K562 (cell line): ENCODE measurements at regions not wholly inside any gene's neighbourhood (a gene's known extent, or its start where the extent isn't known, plus 50 kb on each side); places are given as distances from the start of the nearest gene placed in this dataset.
A peak's percentile ranks its signal among the peaks of the same experiment; 100 is the strongest.

Experiments
- ATAC-seq: fragments of 200-7000 bp; cut with Tn5 transposase; 3 replicates; pipeline ENCODE4 v1.9.1; 2020; ENCODE audit warnings: moderate library complexity
- BruUV-seq: library from RNA; stranded (reverse); fragments of 400-500 nt; replicated peaks from 2 replicates; lab custom pipeline; 2021; lab: Mats Ljungman, UMichigan
- CTCF ChIA-PET: fragments of 300-600 bp; formaldehyde crosslinking; extraction: SDS; loops from one replicate; lab custom pipeline; 2021; ENCODE audit warnings: low intra/inter-chr PET ratio; lab: Yijun Ruan, JAX
- POLR2A ChIA-PET: fragments of 300-600, 350-650 bp; sonication (Branson Sonifier 250); formaldehyde crosslinking; extraction: SDS; loops from one replicate; lab custom pipeline; 2021; ENCODE audit warnings: antibody characterized with exemption, inconsistent platforms; lab: Yijun Ruan, JAX
- DNase-seq, 4 experiments: peaks; one replicate each; pipeline versions ENCODE4 v3.0.0 to v3.0.0-alpha.2; 2011 to 2018; ENCODE audit warnings: low spot score in 3 of 4, mixed read lengths in 3 of 4; ENCODE audit errors: extremely low read depth in 1 of 4
- FAIRE-seq: peaks from 2 replicates; lab custom pipeline; 2011; peaks lifted over from hg19 to GRCh38; lab: Jason Lieb, UNC
- H2AFZ ChIP-seq: 2 replicates; pipeline ENCODE4 v1.6.0; 2011; ENCODE audit warnings: low read depth, low read length, control low read depth, inconsistent platforms
- H3K27ac ChIP-seq: fragments of 200-600 bp; 3 replicates; pipeline ENCODE4 v1.8.0; 2011; ENCODE audit warnings: low read depth, mild to moderate bottlenecking, control low read depth, inconsistent platforms, low read length, moderate library complexity, mixed read lengths; ENCODE audit errors: extremely low read depth
- H3K27me3 ChIP-seq, 2 experiments: fragments of 300-600 bp in 1 of 2; 2 replicates in 1 of 2; 3 replicates in 1 of 2; pipeline versions ENCODE4 v1.6.0 to v1.8.0; 2011; ENCODE audit warnings: inconsistent platforms in 2 of 2, low read length in 2 of 2, mild to moderate bottlenecking in 1 of 2, mixed read lengths in 1 of 2, moderate library complexity in 1 of 2; ENCODE audit not compliant: control insufficient read depth in 2 of 2, insufficient read depth in 2 of 2
- H3K36me3 ChIP-seq: fragments of 300-600 bp; 3 replicates; pipeline ENCODE4 v1.8.0; 2011; ENCODE audit warnings: mild to moderate bottlenecking, low read length, inconsistent platforms; ENCODE audit not compliant: control insufficient read depth, insufficient read depth
- H3K4me1 ChIP-seq, 2 experiments: fragments of 200-600 bp in 1 of 2; replicated peaks in 1 of 2; 2 replicates in 1 of 2; 3 replicates in 1 of 2; pipeline versions ENCODE4 v1.5.1 to v1.8.0; 2011; ENCODE audit warnings: inconsistent platforms in 2 of 2, low read length in 2 of 2, mild to moderate bottlenecking in 1 of 2, mixed read lengths in 1 of 2, moderate library complexity in 1 of 2; ENCODE audit not compliant: control insufficient read depth in 2 of 2, insufficient read depth in 2 of 2
- H3K4me2 ChIP-seq: 2 replicates; pipeline ENCODE4 v1.6.1; 2011; ENCODE audit warnings: low read length, control low read depth, inconsistent platforms, mixed read lengths; ENCODE audit not compliant: insufficient read depth
- H3K4me3 ChIP-seq: fragments of 200-600 bp; sonication (generic), shearing (Covaris generic); 2 replicates; pipeline ENCODE4 v1.5.1; 2016; ENCODE audit warnings: control low read depth, inconsistent platforms
- H3K79me2 ChIP-seq: fragments of 200-600 bp; 3 replicates; pipeline ENCODE4 v1.8.0; 2011; ENCODE audit warnings: low read length, inconsistent platforms; ENCODE audit not compliant: control insufficient read depth, insufficient read depth
- H3K9ac ChIP-seq, 2 experiments: 2 replicates each; pipeline versions ENCODE4 v1.6.0 to v1.6.1; 2011; ENCODE audit warnings: low read depth in 2 of 2, low read length in 2 of 2, control low read depth in 1 of 2, inconsistent platforms in 1 of 2, mild to moderate bottlenecking in 1 of 2, mixed read lengths in 1 of 2; ENCODE audit not compliant: insufficient read depth in 1 of 2
- H3K9me1 ChIP-seq: one replicate; pipeline ENCODE4 v1.6.0; 2011; ENCODE audit warnings: inconsistent platforms, mild to moderate bottlenecking, low read length, moderate library complexity; ENCODE audit not compliant: control insufficient read depth, insufficient read depth
- H3K9me3 ChIP-seq: replicated peaks from 2 replicates; pipeline ENCODE4 v1.5.1; 2011; ENCODE audit warnings: low read depth, low read length, inconsistent platforms; ENCODE audit not compliant: control insufficient read depth, insufficient read depth
- H4K20me1 ChIP-seq: replicated peaks from 2 replicates; pipeline ENCODE4 v1.6.1; 2011; ENCODE audit warnings: low read length, inconsistent platforms, mixed read lengths; ENCODE audit not compliant: control insufficient read depth, insufficient read depth
- FIP1L1 ChIP-seq: fragments of 200-400 bp; formaldehyde crosslinking; IDR thresholded peaks from 2 replicates; pipeline ENCODE4 v1.6.1; 2018; ENCODE audit warnings: mild to moderate bottlenecking, low read depth, low read length; ENCODE audit not compliant: poor library complexity, severe bottlenecking
- FOXJ2 ChIP-seq: fragments of 200-800 bp; sonication (Bioruptor generic); IDR thresholded peaks from 2 replicates; pipeline ENCODE4 v1.6.1; 2016; ENCODE audit warnings: missing genetic modification characterization, missing compliant biosample characterization
- RBM25 ChIP-seq: fragments of 200-400 bp; formaldehyde crosslinking; IDR thresholded peaks from 2 replicates; pipeline ENCODE4 v1.6.1; 2018; ENCODE audit warnings: low read length, low read depth, moderate library complexity; ENCODE audit not compliant: severe bottlenecking
- ZNF146 ChIP-seq: IDR thresholded peaks from one replicate; pipeline ENCODE4 v1.6.1; 2018; ENCODE audit warnings: missing compliant biosample characterization; ENCODE audit not compliant: unreplicated experiment
- WGBS: fragments of 100-300 bp; shearing (Covaris generic); methylation state at CpG from one replicate; pipeline ENCODE4 v1.1.6; 2016; ENCODE audit warnings: low coverage, mixed read lengths; ENCODE audit not compliant: insufficient coverage; ENCODE audit errors: missing lambda C conversion rate; 5-methylcytosine and 5-hydroxymethylcytosine counted together
- in situ Hi-C: fragments of 300-500 bp; cut with MboI; formaldehyde crosslinking; loops from 4 replicates; pipeline ENCODE4 v1.15.0; 2018; ENCODE audit warnings: inconsistent platforms, mixed read lengths
- intact Hi-C: fragments of 100-400 bp; cut with micrococcal nuclease; formaldehyde crosslinking; loops from 2 replicates; pipeline ENCODE4 v1.14.2; 2022
- TF ChIP-seq, protein P1 (sequence below), 2 experiments: IDR thresholded peaks; 2 replicates each; pipeline ENCODE4 v1.6.1; 2011; ENCODE audit warnings: borderline replicate concordance in 1 of 2, control low read depth in 1 of 2, low read depth in 1 of 2, low read length in 1 of 2, mild to moderate bottlenecking in 1 of 2, mixed read lengths in 1 of 2, moderate library complexity in 1 of 2; ENCODE audit not compliant: insufficient read depth in 1 of 2, insufficient read length in 1 of 2, poor library complexity in 1 of 2, severe bottlenecking in 1 of 2; ENCODE audit errors: extremely low read depth in 1 of 2

DNA sequence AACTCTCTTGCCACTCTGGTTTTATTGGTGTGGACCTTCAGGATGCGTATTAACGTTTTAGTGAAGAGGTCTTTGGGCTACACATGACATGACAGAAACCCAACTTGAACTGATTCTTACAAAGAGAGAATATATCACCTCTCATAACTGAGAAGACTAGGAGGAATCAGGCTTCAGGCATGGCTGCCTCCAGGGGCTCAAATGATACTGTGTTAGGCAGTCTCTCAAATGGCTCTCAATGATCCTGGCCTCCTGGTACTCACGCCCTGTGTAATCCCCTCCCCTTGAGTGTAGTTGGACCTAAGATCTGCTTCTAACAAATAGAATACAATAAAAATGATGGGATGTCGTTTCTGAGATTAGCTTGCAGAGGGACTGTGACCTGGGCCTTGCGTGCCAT lies 58.5 kb upstream of the SYPL1 start:
- no peak; the same call in 2 of the 3 replicates for ATAC-seq
- no peaks in the 10 kb centered on the region for H3K79me2 ChIP-seq
- H3K4me3 ChIP-seq, result no peak overlapping the region
- H2AFZ ChIP-seq, result no peak overlapping the region
- peaks cover 0 to 18% of the 10 kb centered on the region in 2 experiments; a peak in 2 of 5 replicates for H3K27me3 ChIP-seq
- BruUV-seq, result no TSS peak
- CTCF ChIA-PET, result no interaction called here
- no peaks in the 10 kb centered on the region for H4K20me1 ChIP-seq
- H3K4me2 ChIP-seq, result no peak overlapping the region
- H3K9me1 ChIP-seq, result no peaks in the 10 kb centered on the region
- intact Hi-C loops, result no loop called here
- TF ChIP-seq, protein P1, sequence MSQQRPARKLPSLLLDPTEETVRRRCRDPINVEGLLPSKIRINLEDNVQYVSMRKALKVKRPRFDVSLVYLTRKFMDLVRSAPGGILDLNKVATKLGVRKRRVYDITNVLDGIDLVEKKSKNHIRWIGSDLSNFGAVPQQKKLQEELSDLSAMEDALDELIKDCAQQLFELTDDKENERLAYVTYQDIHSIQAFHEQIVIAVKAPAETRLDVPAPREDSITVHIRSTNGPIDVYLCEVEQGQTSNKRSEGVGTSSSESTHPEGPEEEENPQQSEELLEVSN (IDR thresholded peaks at IDR 0.05; ENCODE audit: borderline replicate concordance in 1 of 2, extremely low read depth in 1 of 2, insufficient read depth in 1 of 2, insufficient read length in 1 of 2, low read depth in 1 of 2, low read length in 1 of 2, poor library complexity in 1 of 2, severe bottlenecking in 1 of 2), result no peak
- no peak for TF ChIP-seq ZNF146
- no peak for TF ChIP-seq FIP1L1
- no peak for TF ChIP-seq FOXJ2 (tag)
- TF ChIP-seq RBM25, result peak; percentile 71
- TF ChIP-seq, all 486 proteins: peak for 1
- WGBS, result 36% methylated on average over 5 of the region's 5 CpGs
- H3K27ac ChIP-seq, result no peak overlapping the region
- H3K9ac ChIP-seq, result no peak overlapping the region
- FAIRE-seq (no peak), DNase-seq (no peak)
- in situ Hi-C loops, result loop anchor here (10.0 kb wide), 1 partner anchor 364 kb away; no protein-coding TSS in a partner anchor
- H3K9me3 ChIP-seq, result no peaks in the 10 kb centered on the region
- POLR2A ChIA-PET, result interaction anchor here (0.6 to 1.6 kb wide), 2 partner anchors 14 to 33 kb away, joined by 3 read pairs; no protein-coding TSS in a partner anchor
- no peaks in the 10 kb centered on the region for H3K4me1 ChIP-seq
- no peaks in the 10 kb centered on the region for H3K36me3 ChIP-seq
